HepG2 (cell line): ENCODE measurements at regions not wholly inside any gene's neighbourhood (a gene's known extent, or its start where the extent isn't known, plus 50 kb on each side); places are given as distances from the start of the nearest gene placed in this dataset.

Experiments
- ATAC-seq: fragments of 200-7000 bp; cut with Tn5 transposase; 3 replicates; pipeline ENCODE4 v1.9.1; 2020; ENCODE audit warnings: mild to moderate bottlenecking, moderate library complexity
- BruUV-seq: library from RNA; stranded (reverse); fragments of 400-500 nt; replicated peaks from 2 replicates; lab custom pipeline; 2021; lab: Mats Ljungman, UMichigan
- CTCF ChIA-PET: fragments of 300-600 bp; formaldehyde crosslinking; extraction: SDS; loops from one replicate; lab custom pipeline; 2021; ENCODE audit warnings: low total read pairs, inconsistent platforms, low intra/inter-chr PET ratio; lab: Yijun Ruan, JAX
- POLR2A ChIA-PET: fragments of 350-600 bp; sonication (Branson Sonifier 250); formaldehyde crosslinking; loops from one replicate; lab custom pipeline; 2020; ENCODE audit warnings: antibody characterized with exemption, inconsistent platforms; lab: Yijun Ruan, JAX
- DNase-seq: peaks from one replicate; pipeline ENCODE4 v3.0.0-alpha.2; 2015; ENCODE audit warnings: low spot score
- FAIRE-seq: peaks from 3 replicates; lab custom pipeline; 2011; peaks lifted over from hg19 to GRCh38; lab: Jason Lieb, UNC
- H2AFZ ChIP-seq: one replicate; pipeline ENCODE4 v1.6.1; 2011; ENCODE audit warnings: low read length, inconsistent platforms
- H3K27ac ChIP-seq: fragments of 300-600 bp; 3 replicates; pipeline ENCODE4 v1.8.0; 2011; ENCODE audit warnings: mixed run types, mild to moderate bottlenecking, mixed read lengths, low read length, inconsistent platforms; ENCODE audit not compliant: insufficient read depth; ENCODE audit errors: extremely low read length
- H3K27me3 ChIP-seq, 2 experiments: fragments of 200-600 bp in 1 of 2; 2 replicates in 1 of 2; 3 replicates in 1 of 2; pipeline versions ENCODE4 v1.6.0 to v1.8.0; 2011; ENCODE audit warnings: low read length in 2 of 2, mild to moderate bottlenecking in 2 of 2, moderate library complexity in 2 of 2, inconsistent platforms in 1 of 2; ENCODE audit not compliant: insufficient read depth in 2 of 2, control insufficient read depth in 1 of 2
- H3K36me3 ChIP-seq, 2 experiments: fragments of 200-600 bp in 1 of 2; replicated peaks in 1 of 2; 2 replicates in 1 of 2; 3 replicates in 1 of 2; pipeline versions ENCODE4 v1.5.1 to v1.8.0; 2011; ENCODE audit warnings: low read length in 2 of 2, inconsistent platforms in 1 of 2; ENCODE audit not compliant: insufficient read depth in 2 of 2, control insufficient read depth in 1 of 2
- H3K4me1 ChIP-seq: 2 replicates; pipeline ENCODE4 v1.5.1; 2012; ENCODE audit warnings: low read length, inconsistent platforms; ENCODE audit not compliant: insufficient read depth
- H3K4me2 ChIP-seq: 2 replicates; pipeline ENCODE4 v1.6.0; 2011; ENCODE audit warnings: low read depth, low read length, inconsistent platforms
- H3K4me3 ChIP-seq, 3 experiments: fragments of 200-600 bp in 1 of 3; sonication (generic), shearing (Covaris generic) in 1 of 3; replicated peaks in 1 of 3; 2 replicates each; pipeline ENCODE4 v1.5.1; 2011 to 2016; ENCODE audit warnings: low read length in 3 of 3, inconsistent platforms in 2 of 3, low read depth in 2 of 3, mild to moderate bottlenecking in 2 of 3, control low read depth in 1 of 3, mixed read lengths in 1 of 3; ENCODE audit not compliant: insufficient read depth in 1 of 3
- H3K79me2 ChIP-seq: one replicate; pipeline ENCODE4 v1.6.1; 2011; ENCODE audit warnings: low read length, inconsistent platforms; ENCODE audit not compliant: insufficient read depth
- H3K9ac ChIP-seq: 2 replicates; pipeline ENCODE4 v1.6.0; 2011; ENCODE audit warnings: mild to moderate bottlenecking, low read depth, low read length, inconsistent platforms; ENCODE audit not compliant: insufficient read depth
- H3K9me3 ChIP-seq: 2 replicates; pipeline ENCODE4 v1.5.1; 2012; ENCODE audit warnings: mild to moderate bottlenecking, low read length
- H4K20me1 ChIP-seq: 2 replicates; pipeline ENCODE4 v1.6.0; 2011; ENCODE audit warnings: inconsistent platforms, mild to moderate bottlenecking, low read length, moderate library complexity; ENCODE audit not compliant: insufficient read depth
- ARID3A ChIP-seq: IDR thresholded peaks from 2 replicates; pipeline ENCODE4 v1.6.1; 2012; ENCODE audit warnings: low read depth, low read length, improper control_type of control experiment
- ATF1 ChIP-seq: IDR thresholded peaks from 2 replicates; pipeline ENCODE4 v1.6.1; 2016; ENCODE audit warnings: mild to moderate bottlenecking, control low read depth
- CSRNP1 ChIP-seq: sonication (generic); formaldehyde crosslinking; IDR thresholded peaks from 2 replicates; pipeline ENCODE4 v1.8.1; 2023; ENCODE audit warnings: mild to moderate bottlenecking, missing genetic modification reagents
- FOXO4 ChIP-seq: sonication (generic); formaldehyde crosslinking; conservative IDR thresholded peaks from 2 replicates; pipeline ENCODE4 v1.8.1; 2023; ENCODE audit warnings: missing genetic modification reagents
- GTF2F1 ChIP-seq: fragments of 150-350 bp; IDR thresholded peaks from 2 replicates; pipeline ENCODE4 v1.6.1; 2014; ENCODE audit warnings: low read length
- HDAC6 ChIP-seq: fragments of 200-600 bp; sonication (generic); IDR thresholded peaks from 2 replicates; pipeline ENCODE4 v1.7.0; 2017; ENCODE audit warnings: mild to moderate bottlenecking, antibody characterized with exemption, low read length, low read depth
- MIER2 ChIP-seq: IDR thresholded peaks from 2 replicates; pipeline ENCODE4 v1.6.1; 2016; ENCODE audit warnings: missing biosample characterization, missing genetic modification reagents
- NFE2 ChIP-seq: sonication (generic); formaldehyde crosslinking; IDR thresholded peaks from 2 replicates; pipeline ENCODE4 v1.4.0; 2020; ENCODE audit warnings: missing genetic modification reagents
- SIX1 ChIP-seq: sonication (generic); formaldehyde crosslinking; IDR thresholded peaks from 2 replicates; pipeline ENCODE4 v1.4.0; 2020; ENCODE audit warnings: missing genetic modification reagents, borderline replicate concordance
- SOX5 ChIP-seq: IDR thresholded peaks from 2 replicates; pipeline ENCODE4 v1.6.1; 2016; ENCODE audit warnings: borderline replicate concordance
- THAP7 ChIP-seq: sonication (generic); formaldehyde crosslinking; IDR thresholded peaks from 2 replicates; pipeline ENCODE4 v1.8.1; 2023; ENCODE audit warnings: mild to moderate bottlenecking, missing genetic modification reagents
- THAP8 ChIP-seq: sonication (generic); formaldehyde crosslinking; IDR thresholded peaks from 2 replicates; pipeline ENCODE4 v1.5.1; 2020; ENCODE audit warnings: missing genetic modification reagents, mild to moderate bottlenecking, borderline replicate concordance
- WIZ ChIP-seq: sonication (generic); formaldehyde crosslinking; IDR thresholded peaks from 2 replicates; pipeline ENCODE4 v1.5.1; 2020; ENCODE audit warnings: mild to moderate bottlenecking, missing genetic modification reagents
- ZBTB42 ChIP-seq: sonication (generic); formaldehyde crosslinking; IDR thresholded peaks from 2 replicates; pipeline ENCODE4 v1.5.0; 2020; ENCODE audit warnings: mild to moderate bottlenecking, missing genetic modification reagents
- ZBTB46 ChIP-seq: sonication (generic); formaldehyde crosslinking; IDR thresholded peaks from 2 replicates; pipeline ENCODE4 v1.4.0; 2020; ENCODE audit warnings: mild to moderate bottlenecking, missing genetic modification reagents, borderline replicate concordance
- ZNF546 ChIP-seq: sonication (generic); formaldehyde crosslinking; conservative IDR thresholded peaks from 2 replicates; pipeline ENCODE4 v1.8.1; 2023; ENCODE audit warnings: mild to moderate bottlenecking, missing genetic modification reagents
- ZNF629 ChIP-seq: sonication (generic); formaldehyde crosslinking; conservative IDR thresholded peaks from 2 replicates; pipeline ENCODE4 v1.5.0; 2020; ENCODE audit warnings: missing genetic modification reagents
- ZNF766 ChIP-seq: sonication (generic); formaldehyde crosslinking; IDR thresholded peaks from 2 replicates; pipeline ENCODE4 v1.5.0; 2020; ENCODE audit warnings: missing genetic modification reagents, borderline replicate concordance
- WGBS: methylation state at CpG from one replicate; pipeline ENCODE4 v1.1.6; 2017; ENCODE audit warnings: low lambda C conversion rate; 5-methylcytosine and 5-hydroxymethylcytosine counted together
- in situ Hi-C: cut with HindIII; loops from 2 replicates; pipeline ENCODE4 v1.10.0; 2017; ENCODE audit warnings: low pct_unique_long_range_greater_than_20kb; ENCODE audit not compliant: extremely low pct_ligation_motif_present
- intact Hi-C: fragments of 100-400 bp; cut with micrococcal nuclease; formaldehyde crosslinking; loops from one replicate; pipeline ENCODE4 v1.10.0; 2022; ENCODE audit not compliant: unreplicated experiment

- POLR2A ChIA-PET: no interaction called here
- WGBS: 68% methylated on average over 2 of the region's 2 CpGs
- no peak overlapping the region for H2AFZ ChIP-seq
- no peaks in the 10 kb centered on the region for H3K27me3 ChIP-seq
- H3K36me3 ChIP-seq: no peaks in the 10 kb centered on the region
- FAIRE-seq (no peak), ATAC-seq (no peak), DNase-seq (no peak)
- no peak overlapping the region for H3K9ac ChIP-seq
- H3K4me3 ChIP-seq: no peak overlapping the region
- H4K20me1 ChIP-seq: no peaks in the 10 kb centered on the region
- BruUV-seq: no TSS peak
- H3K4me2 ChIP-seq: no peak overlapping the region
- intact Hi-C loops (no loop called here), in situ Hi-C loops (no loop called here)
- peaks cover 21% of the 10 kb centered on the region; the same call in 1 of the 2 replicates for H3K9me3 ChIP-seq
- no peaks in the 10 kb centered on the region for H3K79me2 ChIP-seq
- H3K4me1 ChIP-seq: no peaks in the 10 kb centered on the region
- no peak overlapping the region for H3K27ac ChIP-seq
- CTCF ChIA-PET: no interaction called here
- no peak for TF ChIP-seq NFE2 (CRISPR knock-in tag)
- TF ChIP-seq THAP8 (CRISPR knock-in tag): no peak
- TF ChIP-seq ZBTB46 (CRISPR knock-in tag): no peak
- no peak for TF ChIP-seq GTF2F1
- TF ChIP-seq MIER2: no peak
- no peak for TF ChIP-seq ZBTB42 (CRISPR knock-in tag)
- TF ChIP-seq ZNF546 (CRISPR knock-in tag): no peak
- TF ChIP-seq WIZ (CRISPR knock-in tag): no peak
- TF ChIP-seq CSRNP1: no peak
- no peak for TF ChIP-seq SOX5 (CRISPR knock-in tag)
- TF ChIP-seq ATF1: no peak
- TF ChIP-seq HDAC6: no peak
- no peak for TF ChIP-seq ZNF766 (CRISPR knock-in tag)
- TF ChIP-seq THAP7 (CRISPR knock-in tag): no peak
- TF ChIP-seq ZNF629 (CRISPR knock-in tag): no peak
- TF ChIP-seq FOXO4 (CRISPR knock-in tag): no peak
- no peak for TF ChIP-seq ARID3A
- no peak for TF ChIP-seq SIX1 (CRISPR knock-in tag)
Measured at GRCh38 chr2:149827585-149828126, 240.1 kb upstream of the MMADHC start.
